ENCODE measurements at regions not wholly inside any gene's neighbourhood (a gene's known extent, or its start where the extent isn't known, plus 50 kb on each side); places are given as distances from the start of the nearest gene placed in this dataset.

DNA sequence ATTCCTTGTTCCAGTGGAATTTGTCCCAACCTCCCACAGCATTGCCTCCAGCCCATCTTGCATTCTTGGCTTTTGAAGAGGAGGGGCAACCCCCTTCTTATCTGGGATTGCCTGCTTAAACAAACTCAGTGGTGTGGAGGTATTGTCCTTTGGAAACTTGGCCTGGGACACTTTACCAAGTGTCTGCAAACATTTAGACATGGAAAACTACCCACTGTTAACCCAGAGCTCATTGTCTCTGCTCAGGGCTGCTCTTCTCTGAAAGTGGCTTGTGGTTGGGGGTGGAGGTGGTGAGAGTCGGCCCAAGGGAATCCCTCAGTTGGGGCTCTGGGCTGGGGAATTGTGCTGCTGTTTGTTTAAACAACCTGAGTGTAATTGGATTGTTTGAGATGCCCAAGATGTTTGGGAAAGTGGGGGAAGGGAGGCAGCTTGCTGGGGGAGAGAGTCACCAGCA is 178.3 kb upstream of the GATA6 start (continued):
- TF ChIP-seq ZBTB10 (CRISPR knock-in tag; IDR thresholded peaks at IDR 0.05; ENCODE audit: borderline replicate concordance) (0 out of 2 replicates have a peak, but pooled peaks have one; percentile 41), TAF15 (IDR thresholded peaks at IDR 0.05; ENCODE audit: low read depth, low read length, poor library complexity, severe bottlenecking) (no peak), RXRA (CRISPR knock-in tag; IDR thresholded peaks at IDR 0.05) (no peak; the same call in 1 of the 2 replicates), ZNF143 (CRISPR knock-in tag; IDR thresholded peaks at IDR 0.05) (no peak), PAXIP1 (CRISPR knock-in tag; conservative IDR thresholded peaks at IDR 0.05) (0 out of 2 replicates have a peak, but pooled peaks have one; percentile 26), U2AF2 (IDR thresholded peaks at IDR 0.05; ENCODE audit: low read depth, low read length) (no peak), ELF3 (CRISPR knock-in tag; IDR thresholded peaks at IDR 0.05) (no peak), PAX8 (CRISPR knock-in tag; IDR thresholded peaks at IDR 0.05; ENCODE audit: borderline replicate concordance) (no peak), ZNF644 (CRISPR knock-in tag; IDR thresholded peaks at IDR 0.05; ENCODE audit: low read depth) (0 out of 2 replicates have a peak, but pooled peaks have one; percentile 34), ARID5B (CRISPR knock-in tag; IDR thresholded peaks at IDR 0.05) (peak; percentile 43), POLR2A (IDR thresholded peaks at IDR 0.05; ENCODE audit: insufficient read depth in 1 of 2, low read depth in 2 of 2, low read length in 2 of 2) (no peak), SIX1 (CRISPR knock-in tag; IDR thresholded peaks at IDR 0.05; ENCODE audit: borderline replicate concordance) (peak; percentile 66; the same call in 1 of the 2 replicates), ZSCAN12 (CRISPR knock-in tag; IDR thresholded peaks at IDR 0.05) (no peak), JUND (CRISPR knock-in tag; IDR thresholded peaks at IDR 0.05) (no peak), ZNF567 (CRISPR knock-in tag; IDR thresholded peaks at IDR 0.05; ENCODE audit: borderline replicate concordance) (no peak), CREM (IDR thresholded peaks at IDR 0.05) (peak; percentile 34; the same call in 1 of the 2 replicates), CREM (CRISPR knock-in tag; IDR thresholded peaks at IDR 0.05) (no peak), SOX13 (IDR thresholded peaks at IDR 0.05) (peak; percentile 95), SOX13 (CRISPR knock-in tag; conservative IDR thresholded peaks at IDR 0.05 in 1 of 2, IDR thresholded peaks at IDR 0.05 in 1 of 2) (peak in 1 of 2 experiments; percentile 99; a peak in 2 of 4 replicates), MIXL1 (CRISPR knock-in tag; IDR thresholded peaks at IDR 0.05) (no peak), ZNF333 (CRISPR knock-in tag; IDR thresholded peaks at IDR 0.05; ENCODE audit: borderline replicate concordance) (no peak)
- TF ChIP-seq, protein P1, sequence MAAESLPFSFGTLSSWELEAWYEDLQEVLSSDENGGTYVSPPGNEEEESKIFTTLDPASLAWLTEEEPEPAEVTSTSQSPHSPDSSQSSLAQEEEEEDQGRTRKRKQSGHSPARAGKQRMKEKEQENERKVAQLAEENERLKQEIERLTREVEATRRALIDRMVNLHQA (CRISPR knock-in tag; IDR thresholded peaks at IDR 0.05) = no peak
